Fibroblast of skin of scalp (primary cell): ENCODE measurements at regions not wholly inside any gene's neighbourhood (a gene's known extent, or its start where the extent isn't known, plus 50 kb on each side); places are given as distances from the start of the nearest gene placed in this dataset.

Experiments used
- DNase-seq: peaks from one replicate; pipeline ENCODE4 v3.0.0-alpha.2; 2013

DNA sequence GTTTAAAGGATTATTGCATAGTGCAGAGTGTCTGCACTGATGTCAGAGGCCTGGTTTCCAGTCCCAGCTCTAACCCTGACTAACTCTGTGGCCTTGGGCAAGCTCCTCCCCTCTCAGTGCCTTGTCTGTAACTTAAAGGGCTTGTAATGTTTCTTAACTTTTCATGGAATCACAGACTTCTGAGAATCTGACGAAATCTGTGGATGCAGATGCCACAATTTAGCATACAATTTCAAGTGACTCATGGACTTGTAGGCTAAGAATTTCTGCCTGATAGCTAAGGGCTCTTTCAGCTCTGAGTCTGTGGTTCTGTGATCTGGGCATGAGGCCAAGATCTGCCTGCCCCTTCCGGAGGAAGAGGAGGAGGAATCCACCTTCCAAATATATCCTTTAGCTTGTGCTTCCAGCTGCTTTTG lies 236.9 kb downstream of the AR start:
- peak; percentile 98 for DNase-seq

DNA sequence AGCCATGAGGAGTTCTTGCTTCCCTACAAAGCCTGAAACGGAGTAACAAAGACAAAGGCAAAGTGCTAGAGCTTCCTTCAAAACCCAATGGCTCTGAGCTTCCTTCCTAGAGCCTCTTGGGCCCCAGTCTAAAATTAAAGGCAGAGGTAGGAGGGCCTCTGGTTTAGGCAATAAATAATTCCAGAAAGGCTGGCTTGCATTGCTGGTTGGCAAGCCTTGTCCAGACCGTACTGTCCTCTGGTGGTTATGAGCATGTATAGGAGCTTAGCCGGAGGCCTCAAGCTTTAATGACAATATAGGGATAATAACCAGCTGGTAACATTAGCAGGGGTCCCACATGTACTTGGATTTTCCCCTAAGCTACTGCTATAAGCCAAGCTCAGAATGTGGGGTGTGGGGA lies 237.3 kb downstream of the AR start:
- no peak for DNase-seq

DNA sequence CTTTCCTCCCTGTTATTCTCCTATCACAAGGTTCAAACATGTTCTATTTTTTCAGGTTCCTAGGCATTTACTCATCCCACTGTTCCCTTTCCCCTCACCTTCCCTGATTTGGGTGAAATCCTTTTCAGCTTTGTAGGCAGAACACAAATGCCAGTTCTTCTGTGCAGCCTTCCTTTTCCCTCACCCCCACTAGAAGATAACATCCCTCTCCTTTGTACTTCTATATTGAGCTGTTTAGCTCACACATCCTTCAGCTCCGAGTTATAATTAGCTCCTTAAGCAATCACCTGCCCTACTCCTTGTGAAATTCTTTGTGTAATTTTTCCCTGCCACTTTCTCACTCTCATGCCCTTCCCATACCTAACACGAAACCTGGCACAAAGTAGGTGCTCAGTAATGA lies 240.9 kb downstream of the AR start:
- DNase-seq = no peak

DNA sequence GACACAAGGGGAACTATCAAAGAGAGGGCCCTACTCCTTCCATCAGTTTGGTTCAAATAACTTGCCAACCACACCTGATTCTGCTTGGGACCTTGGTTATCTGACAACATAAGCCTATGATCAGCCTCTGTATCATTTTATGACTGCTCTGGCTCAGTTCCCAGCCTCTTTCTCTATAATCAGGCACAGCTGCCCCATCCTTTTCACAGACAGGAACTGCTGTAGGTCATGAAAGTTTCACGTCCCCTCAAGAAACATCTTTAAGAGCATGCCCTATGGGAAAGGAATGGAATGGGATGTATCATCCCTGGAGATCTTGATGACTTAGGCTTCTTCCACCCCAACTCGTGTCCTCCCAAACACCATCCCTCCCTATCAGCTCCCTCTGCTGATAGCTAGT lies 243.4 kb downstream of the AR start:
- peak; percentile 21 for DNase-seq

DNA sequence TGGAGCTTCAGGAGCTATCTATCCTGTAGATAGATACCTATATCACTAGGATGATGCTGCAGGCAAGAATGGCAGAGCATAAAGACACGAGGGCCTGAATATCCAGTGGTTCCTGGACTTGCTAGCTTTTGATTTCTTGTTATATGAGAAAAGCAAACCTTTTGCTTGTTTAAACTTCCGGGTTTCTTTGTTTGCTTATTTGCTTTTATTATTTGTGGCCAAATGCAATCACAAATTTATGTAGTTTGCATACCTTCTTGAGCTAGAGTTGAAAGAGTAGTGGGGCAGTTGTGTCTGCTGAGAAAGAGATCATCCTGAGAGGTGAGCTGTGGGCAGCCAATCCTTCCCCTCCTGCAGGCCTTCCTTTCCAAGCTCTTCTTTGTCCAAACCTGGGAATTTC lies 245.7 kb downstream of the AR start:
- no peak for DNase-seq
